GM19455 (cell line): ENCODE measurements at regions not wholly inside any gene's neighbourhood (a gene's known extent, or its start where the extent isn't known, plus 50 kb on each side); places are given as distances from the start of the nearest gene placed in this dataset.

ENCODE experiments used
- ATAC-seq: cut with Tn5 transposase; IDR thresholded peaks from one replicate; pipeline ENCODE4 v1.9.1; 2021; ENCODE audit not compliant: unreplicated experiment

DNA sequence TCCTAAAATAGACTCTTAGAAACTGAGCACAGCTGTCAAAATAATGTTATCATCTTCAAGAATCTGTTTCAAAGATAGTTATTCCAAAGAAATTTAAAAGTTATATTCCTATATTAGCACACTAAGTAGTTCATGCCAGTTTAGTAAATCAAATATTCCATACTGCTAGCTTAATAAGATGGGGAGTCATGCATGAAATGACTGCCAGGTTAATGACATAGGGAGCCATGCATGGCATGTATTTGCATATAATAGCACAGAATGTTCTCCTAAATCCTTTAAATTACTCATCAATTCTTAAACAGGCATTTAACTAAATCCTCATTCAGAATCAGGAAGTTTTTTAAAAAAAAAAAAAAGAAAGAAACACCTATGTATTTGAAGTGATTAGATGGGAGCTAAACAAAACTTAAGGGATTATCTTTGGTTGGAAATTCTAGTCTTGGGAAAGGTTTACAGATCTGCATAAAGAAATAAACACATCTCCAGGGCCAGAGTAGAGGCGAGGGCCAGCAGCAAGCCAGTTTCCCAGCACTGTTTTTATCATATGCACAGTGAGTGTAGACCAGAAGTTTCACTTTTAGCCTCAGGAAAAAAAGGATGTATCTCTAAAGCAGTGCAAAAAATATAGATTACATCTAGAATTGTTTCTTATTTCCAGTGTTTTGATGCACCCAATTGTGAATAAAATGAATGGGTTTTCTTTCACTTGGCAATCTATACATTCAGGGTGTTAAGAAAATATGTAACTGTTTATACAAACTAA, 366.4 kb upstream of the AGTR1 start:
- no peak for ATAC-seq

DNA sequence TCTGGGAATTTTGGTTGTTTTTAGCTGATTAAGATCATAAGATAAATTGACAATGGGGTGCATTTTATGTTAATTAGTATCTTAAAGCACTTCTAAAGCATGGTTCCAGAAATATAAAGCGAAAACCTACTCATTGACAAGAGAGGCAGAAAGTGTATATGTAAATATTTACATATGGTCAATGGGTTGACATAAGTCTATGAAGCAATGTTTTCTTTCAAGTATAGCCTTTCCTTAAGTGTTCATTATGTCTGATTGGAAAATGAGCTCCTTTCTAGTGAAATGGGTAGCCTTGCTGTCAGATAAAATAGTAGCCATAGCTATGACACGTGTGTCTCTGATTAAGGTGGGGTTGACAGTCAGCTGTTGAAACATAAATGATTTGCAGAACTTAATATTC, 365.2 kb upstream of the AGTR1 start:
- ATAC-seq: no peak

DNA sequence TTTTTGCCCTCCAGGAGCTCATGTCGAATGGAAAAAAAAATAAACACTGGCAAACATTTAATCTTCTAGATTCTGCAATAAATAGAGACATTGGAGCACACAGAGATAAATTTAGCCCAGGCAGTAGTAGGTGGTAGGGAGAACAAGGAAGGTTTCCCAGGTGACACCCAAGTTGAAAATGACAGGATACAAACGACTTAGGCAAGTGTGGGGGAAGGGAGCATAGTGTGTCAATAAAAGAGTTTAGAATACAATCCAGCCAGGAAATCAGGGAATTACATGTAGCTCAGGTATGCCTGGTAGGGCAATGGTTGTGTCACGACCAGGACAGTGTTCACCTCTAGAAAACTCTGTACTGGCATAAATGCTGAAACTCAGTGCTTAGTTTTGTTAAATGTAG, 364.6 kb upstream of the AGTR1 start:
- ATAC-seq: no peak

DNA sequence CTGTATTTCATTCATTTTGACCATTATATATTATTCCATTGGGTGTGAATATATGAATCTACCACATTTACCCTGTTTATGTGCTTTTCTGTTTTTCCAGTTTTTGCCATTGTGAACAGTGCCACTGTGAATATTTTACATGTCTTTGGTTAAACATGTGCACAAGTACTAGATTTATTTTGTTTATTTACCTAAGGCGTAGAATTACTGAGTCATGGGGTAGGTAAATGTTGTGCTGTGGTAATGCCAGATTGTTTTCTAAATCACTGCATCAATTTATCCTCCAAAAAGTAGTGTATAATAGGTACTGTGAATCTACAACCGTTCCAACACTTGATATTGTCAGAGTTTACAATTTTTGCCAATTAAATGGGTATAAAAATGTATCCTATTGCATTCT, 362.1 kb upstream of the AGTR1 start:
- ATAC-seq: no peak

DNA sequence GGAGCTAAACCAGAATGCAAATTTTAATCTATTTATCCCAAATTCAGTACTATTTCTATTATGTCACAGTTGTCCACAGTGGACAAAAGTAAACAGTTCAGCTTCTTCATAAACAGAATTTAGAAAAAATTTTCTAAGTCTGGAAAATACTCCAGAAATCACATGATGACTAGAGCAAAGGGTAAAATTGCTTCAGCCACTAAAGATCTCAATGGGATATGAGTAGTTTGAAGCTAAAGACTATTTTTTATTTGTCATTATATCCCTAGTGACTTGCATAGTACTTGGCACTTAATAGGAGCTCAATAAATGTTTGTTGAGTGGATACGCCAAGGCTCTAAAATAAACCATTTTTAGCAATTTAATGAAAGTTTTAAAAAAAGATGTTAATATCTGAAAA, 354.3 kb upstream of the AGTR1 start:
- no peak for ATAC-seq

GRCh38 chr3:148344521-148344920, 353.2 kb upstream of the AGTR1 start:
- ATAC-seq: no peak

DNA sequence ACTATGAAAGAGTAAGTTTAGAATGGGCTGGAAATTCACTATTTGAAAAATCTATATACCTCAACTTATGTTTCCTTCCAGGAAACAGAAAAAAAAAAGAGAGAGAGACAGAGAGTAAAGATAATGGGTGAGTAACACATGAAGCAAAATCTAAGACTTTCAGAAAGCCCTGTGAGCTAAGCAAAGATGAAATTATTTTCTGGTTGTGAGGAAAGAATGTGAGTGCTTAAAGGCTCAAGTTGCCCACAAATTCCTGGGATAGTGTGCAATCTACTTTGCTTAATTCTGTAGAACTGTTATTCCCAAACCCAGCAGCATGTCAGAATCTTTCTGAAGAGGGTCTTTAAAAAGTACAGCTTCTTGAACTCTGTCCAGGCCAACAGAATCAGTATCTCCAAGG, 337.7 kb upstream of the AGTR1 start:
- no peak for ATAC-seq

DNA sequence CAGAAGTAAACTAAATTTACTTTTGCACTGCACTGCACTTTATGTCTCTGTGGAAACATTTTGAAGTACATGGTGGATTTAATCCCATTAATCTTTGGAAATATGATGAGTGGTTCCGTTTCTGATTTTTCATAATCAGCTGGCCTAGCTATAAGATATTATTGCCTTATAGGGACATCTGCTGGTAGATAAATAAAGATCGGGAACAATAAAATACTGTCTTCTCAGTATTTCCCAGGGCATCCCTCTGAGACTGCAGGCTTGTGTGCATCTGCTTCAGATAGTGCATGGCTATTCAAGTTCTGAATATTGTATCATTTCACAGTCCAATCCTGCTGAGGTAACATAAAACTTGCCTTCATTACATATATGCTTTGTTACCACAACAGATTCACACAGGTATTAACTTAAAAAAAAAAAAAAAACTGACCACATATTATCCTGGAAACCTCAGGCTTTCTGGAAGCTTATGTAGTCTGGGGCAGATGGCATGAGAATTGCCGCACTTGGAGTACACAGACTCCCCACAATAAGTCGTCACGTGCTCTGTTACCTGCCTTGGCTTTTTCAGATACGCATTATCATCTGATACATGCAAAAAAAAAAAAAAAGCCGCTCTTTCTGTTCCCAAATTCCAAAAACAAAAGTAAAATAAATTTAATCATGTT, 330.8 kb upstream of the AGTR1 start:
- ATAC-seq: no peak

DNA sequence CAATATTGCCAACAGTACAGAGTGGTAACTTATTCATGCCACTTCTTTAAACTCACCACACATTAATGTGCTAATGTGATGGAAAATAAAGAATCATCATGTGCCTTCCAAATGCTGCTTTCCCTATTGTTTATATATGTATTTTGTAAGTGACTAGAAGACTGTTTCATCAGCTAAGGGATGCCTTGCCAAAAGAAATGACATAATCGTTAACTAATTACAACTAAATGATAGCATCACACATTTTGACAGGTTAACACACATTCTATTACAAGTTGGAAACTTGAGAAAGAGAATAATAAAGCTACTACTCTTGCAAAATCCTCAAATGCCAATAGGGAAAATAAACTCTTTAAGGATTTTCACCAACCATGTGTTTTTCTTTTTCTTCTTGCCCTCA, 329.9 kb upstream of the AGTR1 start:
- no peak for ATAC-seq

- ATAC-seq: no peak
Measured at GRCh38 chr3:148369381-148369780, 328.3 kb upstream of the AGTR1 start.

- no peak for ATAC-seq
Measured at GRCh38 chr3:148372206-148372875, 325.4 kb upstream of the AGTR1 start.

DNA sequence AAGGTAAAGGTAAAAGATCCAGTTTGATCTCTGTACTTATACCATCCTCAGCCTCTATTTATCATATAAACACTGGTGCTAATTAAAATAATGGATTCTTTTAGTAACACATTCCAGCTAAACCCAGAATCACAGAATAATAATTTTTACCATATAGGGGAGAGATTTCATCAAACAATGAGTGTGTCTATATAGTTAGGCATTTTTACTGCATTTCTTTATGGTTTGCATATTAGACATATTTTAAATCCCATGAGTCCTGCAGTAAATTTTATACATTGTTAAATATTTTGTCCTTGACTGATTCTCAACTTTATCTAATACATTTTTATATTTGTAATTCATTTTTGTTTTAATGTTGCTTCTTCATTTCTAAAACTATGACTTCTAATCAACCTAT, 323.7 kb upstream of the AGTR1 start:
- ATAC-seq: no peak

- ATAC-seq: peak; percentile 77
Measured at GRCh38 chr3:148379763-148380382, 317.8 kb upstream of the AGTR1 start.

GRCh38 chr3:148381051-148381450, 316.7 kb upstream of the AGTR1 start:
- no peak for ATAC-seq

DNA sequence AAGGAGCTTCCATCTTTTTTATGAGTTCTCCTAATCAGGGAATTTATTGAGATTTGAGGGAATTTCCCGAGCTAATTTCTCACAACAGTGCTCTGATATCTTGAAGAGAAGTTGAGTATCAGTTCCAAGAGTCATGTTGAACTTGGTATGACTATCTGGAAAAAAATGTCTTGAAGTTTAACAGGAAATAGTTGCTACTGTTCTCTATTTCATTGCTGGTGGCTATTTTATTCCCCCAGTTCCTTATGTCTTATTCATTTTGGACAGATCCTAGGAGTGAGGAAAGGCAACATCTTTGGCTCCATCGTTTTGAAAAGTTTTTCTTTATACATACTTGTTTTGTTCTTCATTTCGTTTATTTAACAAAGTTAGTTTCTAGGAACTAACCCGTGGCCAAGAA, 307.8 kb upstream of the AGTR1 start:
- ATAC-seq: no peak

DNA sequence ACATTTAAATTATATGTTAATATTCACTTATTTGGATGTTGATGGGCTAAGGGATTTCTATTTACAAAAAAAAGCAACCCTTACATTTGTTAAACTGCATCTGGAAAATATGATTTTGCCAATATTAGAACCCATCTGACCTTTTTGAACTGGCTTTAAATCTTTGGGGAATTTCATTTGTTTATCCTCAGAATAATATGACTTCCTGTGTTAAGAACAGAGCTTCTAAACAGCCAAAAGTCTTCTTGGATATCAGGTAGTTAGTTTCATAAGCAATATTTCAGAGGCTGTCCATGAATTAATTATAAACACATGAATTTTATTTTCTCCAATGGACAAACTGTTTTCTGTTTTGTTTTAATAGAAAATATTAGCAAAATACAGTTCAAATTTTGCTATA, 301.9 kb upstream of the AGTR1 start:
- no peak for ATAC-seq

DNA sequence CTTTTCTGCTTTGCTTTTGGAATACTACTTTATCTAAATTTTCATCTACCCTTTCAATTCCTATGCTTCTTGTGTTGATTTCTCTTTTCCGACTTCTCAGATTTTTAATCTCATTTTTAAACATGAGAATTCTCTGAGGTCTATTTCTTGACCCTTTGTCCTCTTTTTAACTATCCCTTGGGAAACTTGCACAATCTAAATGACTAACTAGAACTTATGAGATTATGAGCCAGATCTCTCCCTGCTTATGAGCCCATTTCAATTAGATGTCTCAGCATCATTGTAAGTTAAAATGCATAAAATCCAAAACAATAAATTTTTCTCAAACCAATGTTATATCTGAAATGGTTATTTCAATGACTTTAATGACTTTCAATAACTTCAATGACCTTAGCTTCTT, 296.9 kb upstream of the AGTR1 start:
- ATAC-seq: no peak

- no peak for ATAC-seq
Measured at GRCh38 chr3:148408667-148409066, 289.0 kb upstream of the AGTR1 start.

GRCh38 chr3:148420242-148420641, 277.5 kb upstream of the AGTR1 start:
- no peak for ATAC-seq

GRCh38 chr3:148428862-148429605, 268.7 kb upstream of the AGTR1 start:
- no peak for ATAC-seq

- no peak for ATAC-seq
Measured at GRCh38 chr3:148433665-148434064, 264.0 kb upstream of the AGTR1 start.
